T-helper 2 cell (primary cell): ENCODE measurements at regions not wholly inside any gene's neighbourhood (a gene's known extent, or its start where the extent isn't known, plus 50 kb on each side); places are given as distances from the start of the nearest gene placed in this dataset.
"Not testable (repeated sequence)": the region's sequence is repeated elsewhere in the genome, so short reads cannot be mapped to it uniquely, and the experiment has no call there.

Experiments used
- DNase-seq, 5 experiments: peaks; one replicate each; pipeline versions ENCODE4 v3.0.0 to v3.0.0-alpha.2; 2012 to 2022

GRCh38 chrX:42832764-42833549, 55.0 kb upstream of the PPP1R2C start:
- DNase-seq: no peak

- DNase-seq: not testable (repeated sequence)
Measured at GRCh38 chrX:42833550-42833940, 55.6 kb upstream of the PPP1R2C start.

DNA sequence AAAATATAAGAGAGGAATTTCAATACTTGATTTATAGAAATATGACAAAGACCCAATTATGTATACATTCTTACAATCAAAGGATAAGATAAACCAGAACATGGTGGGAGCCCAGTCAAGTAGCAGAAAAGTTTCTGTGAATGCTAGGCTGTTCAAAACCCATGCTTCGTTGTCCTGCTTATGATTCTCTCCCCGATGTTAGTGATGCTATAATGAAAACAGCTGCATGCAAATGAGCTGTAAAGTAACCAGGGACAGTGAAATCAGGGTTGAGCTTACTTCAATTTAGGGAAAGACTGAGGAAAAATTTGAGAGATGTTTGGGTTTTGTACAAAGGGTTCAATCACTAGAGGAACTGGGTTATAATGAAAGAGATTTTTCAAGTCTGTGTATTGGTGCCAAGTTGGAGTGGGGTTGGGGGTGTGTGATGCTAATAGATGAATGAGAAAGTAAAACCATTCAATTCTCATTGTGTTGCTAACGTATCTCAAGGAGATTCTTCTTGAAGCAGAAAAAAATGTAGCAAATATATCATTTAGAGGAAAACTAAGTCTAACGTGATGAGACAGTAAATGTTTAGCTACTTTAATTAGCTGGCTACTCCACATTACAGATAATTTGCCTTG, 59.3 kb upstream of the PPP1R2C start:
- DNase-seq: no peak

GRCh38 chrX:42837747-42838146, 59.8 kb upstream of the PPP1R2C start:
- peak in 1 of 5 experiments; percentile 29 for DNase-seq

GRCh38 chrX:42839632-42840031, 61.7 kb upstream of the PPP1R2C start:
- no peak for DNase-seq

GRCh38 chrX:42846741-42847140, 68.8 kb upstream of the PPP1R2C start:
- no peak for DNase-seq

- DNase-seq: no peak
Measured at GRCh38 chrX:42855259-42855658, 77.3 kb upstream of the PPP1R2C start.

GRCh38 chrX:42857766-42858165, 79.8 kb upstream of the PPP1R2C start:
- DNase-seq: no peak

DNA sequence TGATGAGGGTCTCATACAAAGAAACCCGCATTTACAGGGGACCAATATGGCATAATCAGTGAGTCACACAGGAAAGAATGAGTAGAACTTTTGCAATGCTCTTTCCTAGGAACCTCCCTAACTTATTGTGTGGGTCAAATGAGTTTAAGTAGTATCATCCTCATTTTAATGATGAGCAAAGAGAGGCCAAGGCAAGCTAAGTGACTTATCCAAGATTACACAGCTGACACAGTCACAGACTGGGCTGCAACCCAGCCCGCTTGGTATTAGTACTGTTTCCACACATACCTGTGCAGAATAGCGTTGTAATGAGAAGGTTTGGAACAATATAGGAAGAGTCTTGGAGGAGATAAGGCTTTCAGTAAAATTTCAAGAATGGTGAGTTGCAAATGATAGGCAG, 91.0 kb upstream of the PPP1R2C start:
- no peak for DNase-seq

- peak in 2 of 5 experiments; percentile 5 to 13 for DNase-seq
Measured at GRCh38 chrX:42869659-42870476, 91.9 kb upstream of the PPP1R2C start.

DNA sequence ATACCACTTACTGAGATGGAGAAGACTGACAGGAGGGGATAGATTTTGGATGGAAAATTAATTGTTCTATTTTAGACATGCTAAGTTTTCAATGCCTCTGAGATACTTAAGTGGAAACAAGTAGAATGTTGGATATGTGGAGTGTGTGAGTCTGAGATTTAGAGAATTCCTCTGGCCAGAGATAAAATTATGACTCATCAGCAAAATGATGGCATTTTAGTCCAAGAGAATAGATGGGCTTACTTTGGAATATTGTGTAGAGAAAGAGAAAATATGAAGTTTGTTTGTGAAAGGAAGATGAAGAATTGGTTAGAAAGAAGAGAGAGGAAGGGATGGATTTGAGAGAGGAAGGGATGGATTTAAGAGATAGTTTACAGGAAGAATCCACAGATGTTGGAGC, 108.6 kb upstream of the PPP1R2C start:
- DNase-seq: no peak

DNA sequence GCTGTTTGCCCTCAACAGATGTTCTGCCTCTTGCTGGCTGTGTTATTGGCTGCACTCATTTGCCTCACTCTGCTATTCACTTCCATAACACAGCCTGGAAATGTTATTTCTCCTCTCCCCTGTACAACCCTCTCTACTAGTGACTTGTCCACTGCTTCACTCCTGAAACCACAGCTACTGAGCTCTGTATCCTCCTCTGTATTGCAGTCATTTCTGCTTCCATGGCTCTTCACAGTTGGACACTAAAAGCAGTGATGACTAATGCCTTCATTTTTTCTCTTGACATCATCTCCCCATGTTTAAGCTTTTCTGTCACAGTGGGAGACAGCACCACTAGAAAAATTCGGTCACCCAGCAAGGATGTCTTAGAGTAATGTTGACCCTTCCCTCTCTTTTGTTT, 123.0 kb upstream of the PPP1R2C start:
- DNase-seq: no peak

DNA sequence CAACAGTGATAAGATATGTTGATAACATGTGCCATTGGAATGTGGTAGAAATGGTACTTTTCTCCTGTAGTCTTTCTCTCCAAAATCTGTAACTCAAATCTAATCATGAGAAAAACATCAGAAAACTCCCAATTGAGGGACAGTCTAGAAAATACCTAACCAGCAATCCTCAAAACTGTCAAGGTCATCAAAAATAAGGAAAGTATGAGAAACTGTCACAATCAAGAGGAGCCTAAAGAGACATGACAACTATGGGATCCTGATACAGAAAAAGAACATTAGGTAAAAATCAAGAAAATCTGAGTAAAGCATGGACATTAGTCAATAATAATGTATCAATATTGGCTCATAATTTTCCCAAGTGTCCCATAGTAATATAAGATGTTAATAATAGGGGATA, 124.5 kb upstream of the PPP1R2C start:
- DNase-seq: no peak

DNA sequence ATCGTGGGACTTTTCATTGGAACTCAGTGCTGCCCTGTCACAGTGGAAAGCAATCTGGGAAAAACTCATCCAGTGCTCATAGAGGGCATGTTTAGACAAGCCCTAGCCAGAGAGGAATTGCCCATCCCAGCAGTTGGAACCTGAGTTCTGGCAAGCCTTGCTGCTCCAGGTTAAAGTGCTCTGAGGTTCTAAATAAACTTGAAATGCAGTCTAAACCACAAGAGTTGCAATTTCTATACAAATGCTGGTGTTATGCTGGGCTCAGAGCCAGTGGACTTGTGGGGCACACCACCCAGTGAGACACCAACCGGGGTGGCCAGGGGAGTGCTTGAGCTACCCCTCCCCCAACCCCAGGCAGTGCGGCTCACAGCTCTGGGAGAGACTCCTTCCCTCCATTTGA, 142.8 kb upstream of the PPP1R2C start:
- DNase-seq: no peak

- no peak for DNase-seq
Measured at GRCh38 chrX:42930071-42930470, 152.1 kb upstream of the PPP1R2C start.

GRCh38 chrX:42930951-42931350, 153.0 kb upstream of the PPP1R2C start:
- DNase-seq: no peak

DNA sequence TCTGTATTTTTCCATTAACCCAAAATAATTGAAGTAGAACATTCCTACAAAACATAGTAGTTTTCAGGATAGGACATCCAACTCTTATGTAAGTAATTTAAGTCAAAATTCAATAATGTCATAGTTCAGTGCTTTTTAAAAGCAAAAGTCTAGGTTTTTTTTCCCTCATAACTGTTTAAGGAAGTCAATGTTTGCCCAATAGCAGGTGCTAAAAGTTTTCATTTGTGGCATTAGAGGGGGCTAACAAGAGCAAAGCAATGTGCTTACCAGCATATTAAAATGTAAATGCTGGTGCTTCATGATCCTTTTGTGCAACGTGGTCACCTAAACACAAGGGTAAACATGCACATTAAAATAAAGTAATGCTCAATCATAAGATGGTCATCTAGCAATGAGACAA, 155.2 kb upstream of the PPP1R2C start:
- no peak for DNase-seq

DNA sequence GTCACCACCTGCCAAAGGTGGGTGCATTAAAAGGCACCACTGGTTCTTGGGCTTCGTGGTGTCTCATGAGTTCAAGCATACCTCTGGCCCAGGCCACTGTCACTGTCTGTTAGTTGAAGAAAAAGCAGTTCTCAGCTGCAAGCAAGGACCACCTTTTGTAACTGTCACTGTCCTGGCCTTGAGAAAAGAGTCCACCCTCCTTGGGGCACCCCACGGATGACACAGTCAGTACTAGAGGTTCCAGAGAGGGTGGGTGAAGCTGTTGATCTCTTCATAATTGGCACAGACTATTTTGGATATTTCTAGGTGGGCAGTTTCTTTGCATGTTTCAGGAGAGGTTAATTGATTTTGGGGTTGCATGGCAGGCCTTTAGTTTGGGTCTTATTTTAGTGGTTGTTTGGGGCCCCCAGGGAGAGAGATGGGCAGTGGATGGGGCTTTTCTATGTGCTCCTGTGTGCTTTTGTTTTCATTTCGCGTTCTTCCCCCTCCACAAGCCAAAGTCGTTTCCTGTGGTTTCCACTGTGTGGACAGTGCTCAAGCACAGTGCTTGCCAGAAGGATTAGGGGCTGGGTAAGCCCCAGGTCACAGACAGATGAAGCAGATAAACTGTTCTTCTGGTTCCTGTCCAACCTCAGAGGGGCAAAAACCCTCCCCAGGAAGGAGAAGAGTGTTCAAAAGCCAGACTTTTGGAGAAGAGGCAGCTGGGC, 156.2 kb upstream of the PPP1R2C start:
- peak in 2 of 5 experiments; percentile 50 to 78 for DNase-seq

GRCh38 chrX:42941671-42942070, 163.7 kb upstream of the PPP1R2C start:
- no peak for DNase-seq

DNA sequence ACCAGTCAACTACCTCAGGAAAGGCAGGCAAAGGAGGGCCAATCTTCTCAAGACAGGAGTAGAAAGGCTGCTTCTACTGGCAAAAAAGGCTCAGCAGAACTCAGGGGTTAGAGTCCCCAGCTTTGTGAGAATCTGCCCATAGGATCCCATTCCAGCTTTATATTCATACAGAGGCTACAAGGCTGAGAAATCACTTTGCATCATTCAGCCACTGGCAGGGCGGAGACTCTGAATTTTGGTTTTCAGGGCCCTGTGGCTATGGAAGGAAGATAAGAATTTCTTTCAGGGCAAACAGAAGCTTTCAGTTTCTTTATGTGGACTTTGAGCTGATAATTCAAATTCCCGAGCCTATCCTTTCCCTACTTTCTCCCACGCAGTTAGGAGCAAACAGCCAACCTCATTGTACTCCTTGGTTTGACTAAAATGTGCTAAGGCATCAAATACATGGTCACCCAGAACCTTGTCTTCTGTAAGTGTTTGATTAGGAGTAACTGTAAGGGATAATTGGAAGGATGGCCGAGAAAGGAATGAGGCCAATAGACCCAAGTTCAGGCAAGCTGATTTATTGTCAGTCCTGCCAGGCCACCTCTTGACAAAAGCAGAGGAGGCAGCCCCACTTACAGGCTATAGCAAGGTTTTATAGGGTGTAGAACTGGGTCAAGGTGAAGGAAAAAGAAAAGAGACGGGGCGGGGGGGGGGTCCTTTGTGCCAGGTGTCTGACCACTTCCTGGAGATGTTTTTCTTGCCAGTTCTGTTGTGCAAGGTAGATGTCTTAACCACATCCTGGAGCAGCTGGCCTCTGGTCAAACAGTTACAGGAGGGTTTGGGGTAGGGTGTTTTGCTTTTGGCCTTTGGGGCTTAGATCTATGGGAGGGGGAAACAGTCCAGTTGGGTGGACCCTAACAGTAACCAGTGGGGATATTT, 165.3 kb upstream of the PPP1R2C start:
- DNase-seq: peak in 3 of 5 experiments; percentile 2 to 81 (median 63)

- peak in 2 of 5 experiments; percentile 27 to 71 for DNase-seq
Measured at GRCh38 chrX:42944381-42944998, 166.5 kb upstream of the PPP1R2C start.
